ENCODE measurements at regions not wholly inside any gene's neighbourhood (a gene's known extent, or its start where the extent isn't known, plus 50 kb on each side); places are given as distances from the start of the nearest gene placed in this dataset.

DNA sequence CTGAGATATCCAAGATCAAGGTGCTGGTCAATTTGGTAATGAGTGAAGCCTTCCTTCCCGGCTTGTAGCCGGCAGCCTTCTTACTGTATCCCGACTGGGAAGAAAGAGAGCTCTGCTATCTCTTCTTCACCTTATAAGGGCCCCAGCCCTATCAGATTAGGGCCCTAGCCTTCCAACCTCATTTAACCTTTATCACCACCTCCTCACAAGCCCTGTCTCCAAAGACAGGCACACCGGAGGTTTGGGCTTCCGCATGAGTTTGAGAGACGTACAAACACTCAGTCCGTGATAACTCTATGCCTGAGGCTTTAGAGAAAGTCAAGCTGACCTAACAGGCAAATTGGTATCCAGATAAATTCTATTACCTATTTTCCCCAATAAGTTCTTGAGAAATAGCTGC, 243.9 kb downstream of the OPA1 start:
- no peak for TF ChIP-seq POLR2A (IDR thresholded peaks at IDR 0.05; ENCODE audit: borderline replicate concordance, extremely low read depth, insufficient read depth, insufficient read length)
- no peak for TF ChIP-seq POLR2AphosphoS5 (IDR thresholded peaks at IDR 0.05; ENCODE audit: low read depth, low read length)
- TF ChIP-seq, protein P1, sequence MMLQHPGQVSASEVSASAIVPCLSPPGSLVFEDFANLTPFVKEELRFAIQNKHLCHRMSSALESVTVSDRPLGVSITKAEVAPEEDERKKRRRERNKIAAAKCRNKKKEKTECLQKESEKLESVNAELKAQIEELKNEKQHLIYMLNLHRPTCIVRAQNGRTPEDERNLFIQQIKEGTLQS (IDR thresholded peaks at IDR 0.05): no peak
- TF ChIP-seq, protein P2, sequence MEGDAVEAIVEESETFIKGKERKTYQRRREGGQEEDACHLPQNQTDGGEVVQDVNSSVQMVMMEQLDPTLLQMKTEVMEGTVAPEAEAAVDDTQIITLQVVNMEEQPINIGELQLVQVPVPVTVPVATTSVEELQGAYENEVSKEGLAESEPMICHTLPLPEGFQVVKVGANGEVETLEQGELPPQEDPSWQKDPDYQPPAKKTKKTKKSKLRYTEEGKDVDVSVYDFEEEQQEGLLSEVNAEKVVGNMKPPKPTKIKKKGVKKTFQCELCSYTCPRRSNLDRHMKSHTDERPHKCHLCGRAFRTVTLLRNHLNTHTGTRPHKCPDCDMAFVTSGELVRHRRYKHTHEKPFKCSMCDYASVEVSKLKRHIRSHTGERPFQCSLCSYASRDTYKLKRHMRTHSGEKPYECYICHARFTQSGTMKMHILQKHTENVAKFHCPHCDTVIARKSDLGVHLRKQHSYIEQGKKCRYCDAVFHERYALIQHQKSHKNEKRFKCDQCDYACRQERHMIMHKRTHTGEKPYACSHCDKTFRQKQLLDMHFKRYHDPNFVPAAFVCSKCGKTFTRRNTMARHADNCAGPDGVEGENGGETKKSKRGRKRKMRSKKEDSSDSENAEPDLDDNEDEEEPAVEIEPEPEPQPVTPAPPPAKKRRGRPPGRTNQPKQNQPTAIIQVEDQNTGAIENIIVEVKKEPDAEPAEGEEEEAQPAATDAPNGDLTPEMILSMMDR (IDR thresholded peaks at IDR 0.05 in 2 of 3, conservative IDR thresholded peaks at IDR 0.05 in 1 of 3; ENCODE audit: borderline replicate concordance in 1 of 3, insufficient read depth in 1 of 3, low read depth in 2 of 3, low read length in 2 of 3): no peak
- TF ChIP-seq ZNF274 (IDR thresholded peaks at IDR 0.05; ENCODE audit: low read depth, low read length): no peak
- TF ChIP-seq FOSL1 (IDR thresholded peaks at IDR 0.05; ENCODE audit: low read depth): no peak
- no peak for TF ChIP-seq RAD21 (IDR thresholded peaks at IDR 0.05; ENCODE audit: low read depth)
- no peak for TF ChIP-seq EZH2 (IDR thresholded peaks at IDR 0.05)
- TF ChIP-seq, protein P3, sequence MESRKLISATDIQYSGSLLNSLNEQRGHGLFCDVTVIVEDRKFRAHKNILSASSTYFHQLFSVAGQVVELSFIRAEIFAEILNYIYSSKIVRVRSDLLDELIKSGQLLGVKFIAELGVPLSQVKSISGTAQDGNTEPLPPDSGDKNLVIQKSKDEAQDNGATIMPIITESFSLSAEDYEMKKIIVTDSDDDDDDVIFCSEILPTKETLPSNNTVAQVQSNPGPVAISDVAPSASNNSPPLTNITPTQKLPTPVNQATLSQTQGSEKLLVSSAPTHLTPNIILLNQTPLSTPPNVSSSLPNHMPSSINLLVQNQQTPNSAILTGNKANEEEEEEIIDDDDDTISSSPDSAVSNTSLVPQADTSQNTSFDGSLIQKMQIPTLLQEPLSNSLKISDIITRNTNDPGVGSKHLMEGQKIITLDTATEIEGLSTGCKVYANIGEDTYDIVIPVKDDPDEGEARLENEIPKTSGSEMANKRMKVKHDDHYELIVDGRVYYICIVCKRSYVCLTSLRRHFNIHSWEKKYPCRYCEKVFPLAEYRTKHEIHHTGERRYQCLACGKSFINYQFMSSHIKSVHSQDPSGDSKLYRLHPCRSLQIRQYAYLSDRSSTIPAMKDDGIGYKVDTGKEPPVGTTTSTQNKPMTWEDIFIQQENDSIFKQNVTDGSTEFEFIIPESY (IDR thresholded peaks at IDR 0.05; ENCODE audit: extremely low read depth, insufficient replicate concordance, low read length): no peak
